ENCODE measurements at regions not wholly inside any gene's neighbourhood (a gene's known extent, or its start where the extent isn't known, plus 50 kb on each side); places are given as distances from the start of the nearest gene placed in this dataset.
"Not testable (repeated sequence)": the region's sequence is repeated elsewhere in the genome, so short reads cannot be mapped to it uniquely, and the experiment has no call there.

GRCh38 chr1:215321802-215322201 lies 239.3 kb downstream of the KCNK2 start:
- Histone ChIP-seq H3K4me1 (replicated peaks in 1 of 2) (no peaks in the 10 kb centered on the region), H3K27ac (no peak overlapping the region), H3K36me3 (replicated peaks in 1 of 2) (no peaks in the 10 kb centered on the region), H3K4me3 (no peak overlapping the region), H3K9me3 (replicated peaks in 1 of 3) (no peaks in the 10 kb centered on the region), H3K27me3 (no peaks in the 10 kb centered on the region)
- DNase-seq: no peak
- intact Hi-C loops (cut with DNase I): no loop called here
- TF ChIP-seq, protein P1, sequence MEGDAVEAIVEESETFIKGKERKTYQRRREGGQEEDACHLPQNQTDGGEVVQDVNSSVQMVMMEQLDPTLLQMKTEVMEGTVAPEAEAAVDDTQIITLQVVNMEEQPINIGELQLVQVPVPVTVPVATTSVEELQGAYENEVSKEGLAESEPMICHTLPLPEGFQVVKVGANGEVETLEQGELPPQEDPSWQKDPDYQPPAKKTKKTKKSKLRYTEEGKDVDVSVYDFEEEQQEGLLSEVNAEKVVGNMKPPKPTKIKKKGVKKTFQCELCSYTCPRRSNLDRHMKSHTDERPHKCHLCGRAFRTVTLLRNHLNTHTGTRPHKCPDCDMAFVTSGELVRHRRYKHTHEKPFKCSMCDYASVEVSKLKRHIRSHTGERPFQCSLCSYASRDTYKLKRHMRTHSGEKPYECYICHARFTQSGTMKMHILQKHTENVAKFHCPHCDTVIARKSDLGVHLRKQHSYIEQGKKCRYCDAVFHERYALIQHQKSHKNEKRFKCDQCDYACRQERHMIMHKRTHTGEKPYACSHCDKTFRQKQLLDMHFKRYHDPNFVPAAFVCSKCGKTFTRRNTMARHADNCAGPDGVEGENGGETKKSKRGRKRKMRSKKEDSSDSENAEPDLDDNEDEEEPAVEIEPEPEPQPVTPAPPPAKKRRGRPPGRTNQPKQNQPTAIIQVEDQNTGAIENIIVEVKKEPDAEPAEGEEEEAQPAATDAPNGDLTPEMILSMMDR (IDR thresholded peaks at IDR 0.05): no peak
- TF ChIP-seq POLR2A (IDR thresholded peaks at IDR 0.05): no peak
- WGBS, 4 donors: 56 to 83% (median 68%) methylated on average over 1 of the region's 1 CpG

- DNase-seq; H3K36me3 ChIP-seq (replicated peaks in 1 of 2); H3K9me3 ChIP-seq (replicated peaks in 1 of 3); H3K4me3 ChIP-seq; H3K27me3 ChIP-seq; intact Hi-C loops (cut with DNase I); H3K27ac ChIP-seq; H3K4me1 ChIP-seq (replicated peaks in 1 of 2): not testable (repeated sequence)
- WGBS, 4 donors: 60 to 91% (median 71%) methylated on average over 1 to 3 of the region's 3 CpGs
Measured at GRCh38 chr1:215323992-215324391, 241.5 kb downstream of the KCNK2 start.

DNA sequence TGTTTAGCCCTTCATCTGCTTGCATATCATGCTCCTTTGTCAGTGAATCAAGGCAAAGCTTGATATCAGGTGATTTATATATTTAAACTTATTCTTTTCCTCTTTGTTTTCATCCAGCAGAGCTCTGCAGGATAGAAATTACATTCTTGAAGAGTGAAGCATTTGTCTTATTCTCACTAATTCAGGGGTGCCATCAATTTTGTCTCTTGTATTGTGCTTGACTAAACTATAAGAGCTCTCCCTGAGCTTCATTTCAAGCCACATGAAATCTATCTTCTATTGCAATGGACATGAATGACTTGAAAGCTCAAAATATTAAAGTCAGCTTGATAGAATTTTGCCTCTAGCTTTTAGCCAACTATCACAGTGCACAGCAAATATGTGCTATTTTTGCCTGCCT lies 236.7 kb upstream of the KCTD3 start:
- Histone ChIP-seq H3K27ac (no peak overlapping the region), H3K4me1 (replicated peaks in 1 of 2) (no peaks in the 10 kb centered on the region), H3K36me3 (replicated peaks in 1 of 2) (no peaks in the 10 kb centered on the region), H3K27me3 (no peaks in the 10 kb centered on the region), H3K9me3 (replicated peaks in 1 of 3) (no peaks in the 10 kb centered on the region), H3K4me3 (no peak overlapping the region)
- no peak for DNase-seq
- TF ChIP-seq, protein P1 (IDR thresholded peaks at IDR 0.05): no peak
- TF ChIP-seq POLR2A (IDR thresholded peaks at IDR 0.05): no peak
- intact Hi-C loops (cut with DNase I): no loop called here

DNA sequence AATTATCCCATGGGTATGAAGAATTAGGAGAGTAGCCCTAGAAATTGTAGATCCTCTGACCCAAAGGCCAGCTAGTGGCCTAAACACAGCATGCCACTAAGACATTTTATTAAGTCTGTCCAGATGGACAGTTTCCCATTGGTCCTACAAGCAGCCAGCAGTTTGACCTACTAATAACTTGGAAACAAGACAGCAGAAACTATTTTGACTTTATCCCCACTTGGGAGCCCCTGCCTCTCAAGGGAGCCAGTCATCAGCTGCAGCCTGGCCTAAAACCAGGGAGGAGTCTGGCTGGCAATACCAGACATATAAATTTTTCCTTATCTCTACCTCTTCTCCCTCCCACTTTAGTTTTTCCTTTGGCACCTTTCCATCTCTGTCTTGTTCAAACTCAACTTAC lies 222.6 kb upstream of the KCTD3 start:
- DNase-seq: peak in 4 of 7 donors; percentile 2 to 56 (median 12)
- intact Hi-C loops (cut with DNase I): no loop called here
- H3K27me3 ChIP-seq: no peaks in the 10 kb centered on the region
- H3K36me3 ChIP-seq (replicated peaks in 1 of 2): no peaks in the 10 kb centered on the region
- H3K4me3 ChIP-seq: no peak overlapping the region
- H3K9me3 ChIP-seq (replicated peaks in 1 of 3): no peaks in the 10 kb centered on the region
- H3K27ac ChIP-seq: no peak overlapping the region
- TF ChIP-seq POLR2A (IDR thresholded peaks at IDR 0.05): no peak
- TF ChIP-seq, protein P1 (IDR thresholded peaks at IDR 0.05): no peak
- no peaks in the 10 kb centered on the region for H3K4me1 ChIP-seq (replicated peaks in 1 of 2)

GRCh38 chr1:215345208-215345607 lies 221.9 kb upstream of the KCTD3 start:
- H3K9me3 ChIP-seq (replicated peaks in 1 of 3): no peaks in the 10 kb centered on the region
- no peak for TF ChIP-seq POLR2A (IDR thresholded peaks at IDR 0.05)
- TF ChIP-seq, protein P1 (IDR thresholded peaks at IDR 0.05): no peak
- no peaks in the 10 kb centered on the region for H3K27me3 ChIP-seq
- H3K27ac ChIP-seq: no peak overlapping the region
- no peak for DNase-seq
- intact Hi-C loops (cut with DNase I): no loop called here
- no peaks in the 10 kb centered on the region for H3K4me1 ChIP-seq (replicated peaks in 1 of 2)
- no peaks in the 10 kb centered on the region for H3K36me3 ChIP-seq (replicated peaks in 1 of 2)
- H3K4me3 ChIP-seq: no peak overlapping the region

All from adrenal gland (tissue), 9 donors.